Right atrium auricular region (tissue), 2 donors: ENCODE measurements at regions not wholly inside any gene's neighbourhood (a gene's known extent, or its start where the extent isn't known, plus 50 kb on each side); places are given as distances from the start of the nearest gene placed in this dataset.

Experiments
- DNase-seq: peaks from one replicate; pipeline ENCODE4 v3.0.0-alpha.2; 2019; ENCODE audit warnings: low spot score
- H3K27ac ChIP-seq, 2 donors: fragments of 200-600 bp; sonication (generic); 1 replicate in 1 of 2; 2 replicates in 1 of 2; pipeline ENCODE4 v1.5.1; 2016 to 2019
- H3K27me3 ChIP-seq, 2 donors: fragments of 200-600 bp; sonication (generic); one replicate each; pipeline versions ENCODE4 v1.5.1 to v1.6.0; 2017 to 2019
- H3K36me3 ChIP-seq: fragments of 200-600 bp; sonication (generic); one replicate; pipeline ENCODE4 v1.5.1; 2016
- H3K4me1 ChIP-seq, 2 donors: fragments of 200-600 bp; sonication (generic); one replicate each; pipeline versions ENCODE4 v1.5.1 to v1.6.0; 2017 to 2019
- H3K4me3 ChIP-seq, 2 donors: fragments of 200-600 bp; sonication (generic); 1 replicate in 1 of 2; 2 replicates in 1 of 2; pipeline ENCODE4 v1.5.1; 2017 to 2019; ENCODE audit warnings: mild to moderate bottlenecking in 1 of 2, moderate library complexity in 1 of 2
- H3K9me3 ChIP-seq, 2 donors: fragments of 200-600 bp; sonication (generic); one replicate each; pipeline ENCODE4 v1.5.1; 2019
- CTCF ChIP-seq, 2 donors: fragments of 200-600 bp; sonication (generic); IDR thresholded peaks; one replicate each; pipeline ENCODE4 v1.5.1; 2019; ENCODE audit warnings: antibody characterized with exemption in 2 of 2

- no peaks in the 10 kb centered on the region for H3K36me3 ChIP-seq
- H3K27ac ChIP-seq: peak overlapping the region; percentile 38 to 74
- peaks cover 0 to 14% of the 10 kb centered on the region in 2 donors for H3K9me3 ChIP-seq
- peaks cover 0 to 12% of the 10 kb centered on the region in 2 donors for H3K4me1 ChIP-seq
- no peaks in the 10 kb centered on the region for H3K27me3 ChIP-seq
- no peak for TF ChIP-seq CTCF (IDR thresholded peaks at IDR 0.05)
- peak; percentile 59 for DNase-seq
- H3K4me3 ChIP-seq: no peak overlapping the region
Observed at GRCh38 chr21:35428489-35428888, 379.4 kb upstream of the RUNX1 start.

GRCh38 chr21:35428001-35428320 is 378.9 kb upstream of the RUNX1 start:
- H3K4me3 ChIP-seq: no peak overlapping the region
- no peaks in the 10 kb centered on the region for H3K27me3 ChIP-seq
- peaks cover 0 to 12% of the 10 kb centered on the region in 2 donors for H3K4me1 ChIP-seq
- no peaks in the 10 kb centered on the region for H3K36me3 ChIP-seq
- peak overlapping the region; percentile 38 to 74 for H3K27ac ChIP-seq
- DNase-seq: no peak
- TF ChIP-seq CTCF (IDR thresholded peaks at IDR 0.05): no peak
- peaks cover 0 to 16% of the 10 kb centered on the region in 2 donors for H3K9me3 ChIP-seq

DNA sequence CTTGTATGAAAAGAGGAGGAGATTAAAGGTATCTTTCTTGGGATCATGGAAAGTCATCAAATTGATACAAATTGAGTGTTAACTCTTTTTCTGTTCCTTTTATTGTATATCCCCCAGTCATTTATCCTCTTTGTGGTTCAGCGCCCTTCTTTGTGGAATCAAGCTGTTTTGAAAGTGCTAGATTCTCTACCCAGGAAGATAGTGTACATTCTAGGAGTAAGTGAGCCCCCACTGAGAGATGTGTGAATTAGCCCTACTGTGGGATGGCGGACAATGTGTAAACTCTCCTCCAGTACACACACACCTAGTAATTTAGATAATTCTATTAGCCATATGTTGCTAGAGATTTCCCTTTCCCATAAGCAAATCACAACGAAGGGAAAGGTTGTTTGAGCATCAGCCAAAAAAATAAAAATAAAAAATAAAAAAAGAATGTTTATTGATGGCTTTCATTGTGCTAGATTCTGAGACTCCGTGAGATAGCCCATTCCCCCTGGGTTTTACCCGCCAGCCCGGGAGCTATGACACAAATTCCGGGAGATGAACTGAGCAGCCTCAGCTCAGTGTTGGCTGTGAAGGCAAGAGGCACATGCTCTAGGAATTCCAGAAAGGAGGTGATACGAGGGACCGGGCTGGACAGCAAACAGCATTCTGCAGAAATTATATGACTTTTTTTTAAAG is 378.4 kb upstream of the RUNX1 start:
- H3K9me3 ChIP-seq: peaks cover 0 to 16% of the 10 kb centered on the region in 2 donors
- peak overlapping the region in 1 of 2 donors; percentile 74 for H3K27ac ChIP-seq
- no peak for TF ChIP-seq CTCF (IDR thresholded peaks at IDR 0.05)
- no peak overlapping the region for H3K4me3 ChIP-seq
- H3K27me3 ChIP-seq: no peaks in the 10 kb centered on the region
- H3K36me3 ChIP-seq: no peaks in the 10 kb centered on the region
- DNase-seq: peak; percentile 76
- peaks cover 0 to 12% of the 10 kb centered on the region in 2 donors for H3K4me1 ChIP-seq

GRCh38 chr21:35426897-35427296 is 377.8 kb upstream of the RUNX1 start:
- Histone ChIP-seq H3K4me1 (peaks cover 0 to 12% of the 10 kb centered on the region in 2 donors), H3K36me3 (no peaks in the 10 kb centered on the region), H3K9me3 (peaks cover 0 to 16% of the 10 kb centered on the region in 2 donors), H3K27ac (peak overlapping the region in 1 of 2 donors; percentile 74), H3K27me3 (no peaks in the 10 kb centered on the region), H3K4me3 (no peak overlapping the region)
- DNase-seq: no peak
- no peak for TF ChIP-seq CTCF (IDR thresholded peaks at IDR 0.05)

DNA sequence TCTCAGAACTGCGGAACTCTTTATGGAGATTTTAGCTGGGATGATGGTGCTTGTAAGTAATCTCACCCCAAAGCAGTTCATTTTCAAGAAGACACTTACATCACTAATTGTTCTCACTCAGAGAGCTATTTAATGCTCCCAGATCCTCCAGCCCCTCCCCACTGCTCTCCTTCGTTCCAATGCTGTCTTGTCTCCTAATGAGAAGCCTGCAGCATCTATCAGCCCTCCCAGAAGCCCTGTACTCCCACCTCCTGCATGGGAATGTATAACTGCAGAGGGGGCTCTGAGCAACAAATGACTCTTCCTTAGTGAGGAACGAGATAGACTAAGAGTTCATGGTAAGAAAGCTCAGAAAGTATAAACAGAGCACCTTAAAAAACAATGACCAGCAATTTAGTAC is 377.4 kb upstream of the RUNX1 start:
- no peak for TF ChIP-seq CTCF (IDR thresholded peaks at IDR 0.05)
- H3K27ac ChIP-seq: no peak overlapping the region
- peaks cover 0 to 12% of the 10 kb centered on the region in 2 donors for H3K4me1 ChIP-seq
- no peak overlapping the region for H3K4me3 ChIP-seq
- H3K27me3 ChIP-seq: no peaks in the 10 kb centered on the region
- H3K9me3 ChIP-seq: peaks cover 0 to 16% of the 10 kb centered on the region in 2 donors
- DNase-seq: no peak
- no peaks in the 10 kb centered on the region for H3K36me3 ChIP-seq

DNA sequence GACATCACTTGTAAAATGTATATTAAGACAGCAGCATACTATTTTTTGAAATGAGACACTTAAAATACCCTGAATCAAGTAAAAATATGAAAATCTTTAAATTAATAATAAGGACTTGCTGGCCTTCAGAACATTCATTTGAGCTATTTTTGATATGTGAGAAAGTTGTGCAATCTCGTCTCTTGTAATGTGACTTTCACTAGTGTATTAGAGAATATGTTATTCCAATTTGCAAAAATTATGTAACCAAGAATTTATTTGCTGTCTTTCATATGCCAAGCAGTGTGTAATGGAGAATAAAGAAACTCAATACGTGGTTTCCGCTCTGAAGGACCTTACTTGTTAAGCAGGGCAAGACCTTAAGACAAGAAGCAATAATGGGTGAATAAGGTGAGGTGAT is 375.0 kb upstream of the RUNX1 start:
- no peak for TF ChIP-seq CTCF (IDR thresholded peaks at IDR 0.05)
- H3K27ac ChIP-seq: peak overlapping the region in 1 of 2 donors; percentile 55
- no peaks in the 10 kb centered on the region for H3K36me3 ChIP-seq
- no peak overlapping the region for H3K4me3 ChIP-seq
- peaks cover 0 to 16% of the 10 kb centered on the region in 2 donors for H3K9me3 ChIP-seq
- H3K4me1 ChIP-seq: peaks cover 0 to 12% of the 10 kb centered on the region in 2 donors
- DNase-seq: no peak
- no peaks in the 10 kb centered on the region for H3K27me3 ChIP-seq
